ENCODE measurements at regions not wholly inside any gene's neighbourhood (a gene's known extent, or its start where the extent isn't known, plus 50 kb on each side); places are given as distances from the start of the nearest gene placed in this dataset.
"Not testable (repeated sequence)": the region's sequence is repeated elsewhere in the genome, so short reads cannot be mapped to it uniquely, and the experiment has no call there.

DNA sequence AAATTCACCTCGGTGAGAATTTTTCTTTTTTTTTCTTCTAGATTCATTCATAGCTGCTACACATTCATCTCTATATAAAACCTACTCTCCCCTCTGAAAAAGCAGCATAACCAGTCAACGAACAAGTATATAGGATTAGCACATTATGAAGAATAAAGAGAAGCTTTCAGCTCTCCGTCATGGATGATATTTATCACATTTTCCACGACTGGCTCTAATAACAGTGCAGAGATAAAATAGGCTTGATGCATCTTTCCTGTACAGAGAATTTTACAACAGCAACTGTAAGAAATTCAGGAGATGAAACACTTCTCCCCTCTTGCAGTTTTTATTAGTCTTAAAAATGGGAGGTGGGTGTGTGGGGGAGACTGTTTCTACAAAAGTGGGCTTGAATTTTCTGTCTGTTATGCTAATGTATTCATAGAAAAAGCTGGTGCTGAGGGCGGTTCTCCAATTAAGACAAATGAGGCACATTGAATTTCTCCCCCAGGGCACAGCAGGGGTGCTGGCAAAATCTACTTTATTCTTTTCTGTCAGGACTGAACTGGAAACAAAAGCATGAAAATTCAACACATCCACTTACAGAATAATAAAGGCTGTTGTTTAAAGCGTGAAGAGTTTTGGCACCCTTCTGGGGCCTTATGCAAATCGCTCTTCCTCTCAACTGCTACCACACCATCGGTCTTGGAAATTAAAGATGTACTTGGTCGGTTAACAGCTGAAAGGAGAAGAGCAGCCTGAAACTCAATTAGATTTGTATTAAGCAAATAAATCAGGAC lies 233.9 kb upstream of the ZNF608 start:
- Mint-ChIP-seq H3K4me1 (no peaks in the 10 kb centered on the region), H3K27ac (ENCODE audit: low read depth) (no peak overlapping the region), H3K36me3 (ENCODE audit: insufficient read depth) (no peaks in the 10 kb centered on the region), H3K27me3 (no peaks in the 10 kb centered on the region), H3K9me3 (peaks cover 16% of the 10 kb centered on the region), H3K4me3 (no peak overlapping the region)
- DNase-seq (ENCODE audit: low spot score in 2 of 2) (no peak), ATAC-seq (replicated peaks; ENCODE audit: extremely low read depth, poor library complexity, severe bottlenecking) (no peak)

DNA sequence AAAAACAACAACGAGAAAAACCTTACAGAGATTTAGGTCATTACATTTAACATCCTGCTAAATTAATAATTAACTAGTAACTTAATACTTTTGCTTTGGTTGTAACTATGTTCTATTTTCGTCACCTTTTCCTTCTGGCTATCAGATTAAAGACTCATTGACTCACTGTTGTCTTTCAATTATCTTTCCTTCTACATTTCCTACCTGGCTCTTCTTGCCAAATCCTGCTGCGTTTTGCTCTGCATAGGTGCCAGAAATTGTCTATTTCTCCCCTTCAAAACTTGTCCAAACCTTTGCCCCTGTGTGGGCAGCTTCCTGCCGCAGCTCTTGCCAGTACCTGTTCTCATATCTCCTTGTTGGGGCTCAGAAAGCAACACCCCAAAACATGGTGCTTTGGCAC lies 235.5 kb upstream of the ZNF608 start:
- ATAC-seq (replicated peaks; ENCODE audit: extremely low read depth, poor library complexity, severe bottlenecking) (no peak), DNase-seq (ENCODE audit: low spot score in 2 of 2) (no peak)
- Mint-ChIP-seq H3K4me1 (no peaks in the 10 kb centered on the region), H3K9me3 (peaks cover 26% of the 10 kb centered on the region), H3K36me3 (ENCODE audit: insufficient read depth) (no peaks in the 10 kb centered on the region), H3K27ac (ENCODE audit: low read depth) (no peak overlapping the region), H3K4me3 (no peak overlapping the region), H3K27me3 (no peaks in the 10 kb centered on the region)

DNA sequence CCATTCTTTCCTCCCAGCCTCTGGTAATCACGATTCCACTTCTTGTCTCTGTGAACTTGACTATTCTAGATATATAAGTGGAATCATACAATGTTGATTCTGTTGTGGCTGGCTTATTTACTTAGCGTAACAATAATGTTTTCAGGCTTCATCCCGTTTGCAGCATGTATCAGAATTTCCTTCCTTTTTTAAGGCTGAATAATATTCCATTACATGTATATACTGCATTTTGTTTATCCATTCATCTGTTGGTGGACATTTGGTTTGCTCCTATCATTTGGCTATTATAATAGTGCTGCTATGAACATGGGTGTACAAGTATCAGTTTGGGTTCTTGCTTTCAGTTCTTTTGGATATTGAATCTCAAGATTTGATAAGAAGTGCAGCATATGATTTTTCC lies 239.7 kb upstream of the ZNF608 start:
- DNase-seq (ENCODE audit: low spot score in 2 of 2) (no peak), ATAC-seq (replicated peaks; ENCODE audit: extremely low read depth, poor library complexity, severe bottlenecking) (no peak)
- H3K27ac Mint-ChIP-seq (ENCODE audit: low read depth) = no peak overlapping the region
- H3K4me3 Mint-ChIP-seq = no peak overlapping the region
- peaks cover 32% of the 10 kb centered on the region for H3K9me3 Mint-ChIP-seq
- no peaks in the 10 kb centered on the region for H3K36me3 Mint-ChIP-seq (ENCODE audit: insufficient read depth)
- no peaks in the 10 kb centered on the region for H3K4me1 Mint-ChIP-seq
- no peaks in the 10 kb centered on the region for H3K27me3 Mint-ChIP-seq

DNA sequence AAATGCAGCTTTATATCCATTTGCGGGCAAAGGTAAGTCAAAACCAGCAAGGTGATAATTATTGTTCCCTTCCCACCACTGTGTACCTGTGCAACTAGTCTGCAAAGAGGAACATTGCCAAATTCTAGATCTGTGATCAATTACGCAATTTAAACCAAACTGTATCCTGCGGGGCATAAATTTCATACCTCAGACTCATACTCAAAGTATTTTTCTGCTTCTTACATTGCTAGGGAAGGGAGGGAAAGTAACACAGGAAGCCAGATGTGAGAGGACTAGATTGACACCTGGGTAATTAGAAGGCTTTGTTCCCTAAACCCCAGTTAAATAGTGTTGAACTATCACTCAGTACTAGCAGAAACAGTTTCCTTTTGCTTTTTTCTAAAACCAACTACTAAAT lies 240.2 kb upstream of the ZNF608 start:
- no peaks in the 10 kb centered on the region for H3K36me3 Mint-ChIP-seq (ENCODE audit: insufficient read depth)
- H3K9me3 Mint-ChIP-seq = peaks cover 32% of the 10 kb centered on the region
- no peaks in the 10 kb centered on the region for H3K27me3 Mint-ChIP-seq
- no peaks in the 10 kb centered on the region for H3K4me1 Mint-ChIP-seq
- ATAC-seq (replicated peaks; ENCODE audit: extremely low read depth, poor library complexity, severe bottlenecking) (no peak), DNase-seq (ENCODE audit: low spot score in 2 of 2) (no peak)
- H3K4me3 Mint-ChIP-seq = no peak overlapping the region
- no peak overlapping the region for H3K27ac Mint-ChIP-seq (ENCODE audit: low read depth)

DNA sequence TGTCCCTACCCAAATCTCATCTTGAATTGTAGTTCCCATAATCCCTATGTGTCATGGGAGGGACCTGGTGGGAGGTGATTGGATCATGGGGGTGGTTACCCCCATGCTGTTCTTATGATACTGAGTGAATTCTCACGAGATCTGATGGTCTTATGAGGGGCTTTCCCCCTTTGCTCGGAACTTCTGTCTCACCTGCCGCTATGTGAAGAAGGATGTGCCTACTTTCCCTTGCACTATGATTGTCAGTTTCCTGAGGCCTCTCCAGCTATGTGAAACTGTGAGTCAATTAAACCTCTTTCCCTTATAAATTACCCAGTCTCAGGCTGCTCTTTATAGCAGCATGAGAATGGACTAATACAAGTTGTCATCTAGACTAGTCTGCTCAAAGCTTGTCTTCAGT lies 241.3 kb upstream of the ZNF608 start:
- H3K27ac Mint-ChIP-seq (ENCODE audit: low read depth) = not testable (repeated sequence)
- peaks cover 24% of the 10 kb centered on the region for H3K9me3 Mint-ChIP-seq

DNA sequence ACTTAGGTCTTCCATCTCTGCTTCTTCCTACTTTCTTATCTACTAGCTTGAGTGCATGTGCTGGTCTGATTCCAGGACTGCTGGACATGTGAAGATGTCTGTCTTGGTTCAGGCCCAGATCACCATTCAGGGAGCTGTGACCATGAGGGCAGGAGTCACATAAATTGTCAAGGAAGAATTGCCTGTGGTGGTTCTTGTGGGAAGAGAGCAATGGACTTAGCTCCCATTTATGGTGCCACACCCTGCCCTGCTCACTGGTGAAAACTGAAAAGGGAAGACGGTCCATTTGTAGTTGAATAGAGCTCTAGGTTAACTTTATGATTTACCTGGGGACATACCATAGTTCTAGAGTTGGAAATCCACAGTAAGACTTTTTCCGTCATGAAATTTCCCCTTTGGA lies 244.3 kb upstream of the ZNF608 start:
- Mint-ChIP-seq H3K4me3 (no peak overlapping the region), H3K27me3 (no peaks in the 10 kb centered on the region), H3K9me3 (peaks cover 15% of the 10 kb centered on the region), H3K4me1 (no peaks in the 10 kb centered on the region), H3K27ac (ENCODE audit: low read depth) (no peak overlapping the region), H3K36me3 (ENCODE audit: insufficient read depth) (no peaks in the 10 kb centered on the region)
- no peak for DNase-seq (ENCODE audit: low spot score in 2 of 2)
- ATAC-seq (replicated peaks; ENCODE audit: extremely low read depth, poor library complexity, severe bottlenecking) = no peak

More for the DNA sequence above, 241.3 kb upstream of the ZNF608 start:
- H3K36me3 Mint-ChIP-seq (ENCODE audit: insufficient read depth); H3K4me1 Mint-ChIP-seq; ATAC-seq (replicated peaks; ENCODE audit: extremely low read depth, poor library complexity, severe bottlenecking); H3K27me3 Mint-ChIP-seq; H3K4me3 Mint-ChIP-seq; DNase-seq (ENCODE audit: low spot score in 2 of 2): not testable (repeated sequence)

DNA sequence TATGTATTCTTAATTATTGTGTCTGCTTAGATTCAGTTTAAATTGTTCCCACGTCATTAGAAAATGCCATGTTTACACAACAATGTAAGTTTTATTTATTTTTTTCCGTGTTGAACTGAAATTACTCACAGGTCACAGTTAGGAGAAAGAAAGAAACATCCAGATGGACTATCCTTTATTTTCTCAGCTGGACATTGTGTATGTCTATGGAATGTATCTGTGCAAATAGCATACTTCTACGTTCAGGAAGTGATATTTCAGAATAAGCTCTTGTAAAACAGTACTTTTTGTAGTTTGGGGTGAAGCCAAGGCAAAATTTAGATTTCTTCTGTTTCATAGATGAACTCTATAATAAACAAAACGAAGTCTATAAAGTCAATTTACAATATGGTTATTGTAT lies 249.0 kb upstream of the ZNF608 start:
- ATAC-seq (replicated peaks; ENCODE audit: extremely low read depth, poor library complexity, severe bottlenecking) (no peak), DNase-seq (ENCODE audit: low spot score in 2 of 2) (no peak)
- no peaks in the 10 kb centered on the region for H3K36me3 Mint-ChIP-seq (ENCODE audit: insufficient read depth)
- H3K27ac Mint-ChIP-seq (ENCODE audit: low read depth) = no peak overlapping the region
- H3K9me3 Mint-ChIP-seq = no peaks in the 10 kb centered on the region
- H3K27me3 Mint-ChIP-seq = no peaks in the 10 kb centered on the region
- no peak overlapping the region for H3K4me3 Mint-ChIP-seq
- no peaks in the 10 kb centered on the region for H3K4me1 Mint-ChIP-seq

DNA sequence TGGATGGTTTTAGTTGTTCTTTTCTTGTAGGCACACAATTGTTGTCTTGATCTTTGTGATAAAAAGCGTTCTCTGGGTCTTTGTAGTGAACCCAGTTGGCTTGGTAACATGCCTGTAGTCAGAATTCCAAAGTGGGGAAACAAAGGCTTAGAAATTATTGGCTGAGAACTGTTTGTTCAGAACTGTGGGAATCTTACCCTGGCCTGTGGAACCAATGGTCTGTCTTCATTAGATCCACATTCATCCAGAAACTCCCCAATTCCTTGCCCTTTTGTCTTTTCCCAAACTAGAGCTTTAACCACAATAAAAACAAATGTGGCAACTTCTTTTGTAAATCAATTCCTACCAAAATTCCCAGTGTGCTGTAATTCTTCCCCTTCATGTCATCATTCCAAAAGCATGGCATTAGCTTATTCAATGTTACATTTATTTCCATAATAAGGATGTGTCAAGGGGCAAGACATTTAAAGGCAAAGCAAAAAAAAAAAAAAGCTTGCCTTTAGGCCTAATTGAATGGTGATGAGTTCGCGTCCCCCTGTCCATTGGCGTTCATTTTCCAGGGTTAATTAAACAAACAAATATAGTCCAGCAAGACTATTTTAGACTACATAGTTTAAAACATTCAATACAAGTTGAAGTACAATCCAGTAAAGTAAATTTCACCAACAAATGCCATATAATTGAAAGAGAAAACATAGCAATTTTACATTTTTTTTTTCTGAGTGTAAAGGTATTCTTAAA lies 249.8 kb upstream of the ZNF608 start:
- H3K9me3 Mint-ChIP-seq = peaks cover 3% of the 10 kb centered on the region
- ATAC-seq (replicated peaks; ENCODE audit: extremely low read depth, poor library complexity, severe bottlenecking) = no peak
- H3K27ac Mint-ChIP-seq (ENCODE audit: low read depth) = no peak overlapping the region
- H3K27me3 Mint-ChIP-seq = no peaks in the 10 kb centered on the region
- no peaks in the 10 kb centered on the region for H3K4me1 Mint-ChIP-seq
- no peaks in the 10 kb centered on the region for H3K36me3 Mint-ChIP-seq (ENCODE audit: insufficient read depth)
- no peak for DNase-seq (ENCODE audit: low spot score in 2 of 2)
- no peak overlapping the region for H3K4me3 Mint-ChIP-seq

DNA sequence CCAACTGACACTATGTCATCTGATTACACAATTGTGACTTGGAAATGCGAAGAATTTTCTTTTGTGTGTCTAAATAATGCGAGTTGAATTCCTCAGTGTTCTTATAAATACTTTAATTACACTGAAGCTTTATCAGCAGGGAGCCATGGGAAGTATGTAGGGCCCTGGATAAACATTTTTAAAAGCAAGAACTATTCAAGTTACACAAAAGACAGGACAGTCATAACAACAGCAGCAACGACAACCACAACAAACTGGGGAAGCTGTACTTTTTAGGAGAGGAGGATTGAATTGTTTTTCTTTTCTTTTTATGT lies 250.3 kb upstream of the ZNF608 start:
- Mint-ChIP-seq H3K4me3 (no peak overlapping the region), H3K36me3 (ENCODE audit: insufficient read depth) (no peaks in the 10 kb centered on the region), H3K27ac (ENCODE audit: low read depth) (no peak overlapping the region), H3K27me3 (no peaks in the 10 kb centered on the region), H3K4me1 (no peaks in the 10 kb centered on the region), H3K9me3 (peaks cover 6% of the 10 kb centered on the region)
- DNase-seq (ENCODE audit: low spot score in 2 of 2) (no peak), ATAC-seq (replicated peaks; ENCODE audit: extremely low read depth, poor library complexity, severe bottlenecking) (no peak)

DNA sequence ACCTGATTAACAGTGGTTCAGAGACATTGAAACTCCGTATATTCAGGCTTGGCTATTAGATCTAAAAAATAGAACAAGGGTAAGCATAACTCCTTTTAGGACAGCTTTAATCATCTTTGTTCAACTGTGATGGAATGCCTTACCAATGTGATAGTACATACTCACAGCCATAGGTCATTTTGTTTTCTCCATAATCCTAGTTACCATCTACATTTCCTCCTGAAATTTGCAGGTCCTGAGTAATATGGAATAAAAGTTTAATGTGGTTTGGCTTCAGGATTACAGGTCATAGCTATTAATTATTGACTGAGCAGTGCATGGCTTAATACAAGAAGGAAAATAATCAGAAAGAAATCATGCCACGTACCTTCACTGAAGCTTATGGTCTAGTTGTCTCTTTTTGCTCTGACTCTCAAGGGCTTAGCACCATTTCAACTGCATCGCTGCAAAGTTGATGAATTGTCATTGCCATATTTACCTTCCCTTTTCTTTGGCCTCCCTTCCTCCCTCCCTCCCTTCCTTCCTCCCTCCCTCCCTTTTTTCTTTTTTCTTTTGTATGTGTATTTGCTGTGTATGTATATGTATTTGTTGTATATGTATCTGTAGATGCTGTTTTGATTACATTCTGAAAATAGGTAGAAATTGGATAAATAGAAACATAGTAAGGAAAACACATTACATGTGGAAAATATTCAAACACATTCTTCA lies 250.9 kb upstream of the ZNF608 start:
- Mint-ChIP-seq H3K9me3 (peaks cover 10% of the 10 kb centered on the region), H3K36me3 (ENCODE audit: insufficient read depth) (no peaks in the 10 kb centered on the region), H3K4me1 (no peaks in the 10 kb centered on the region), H3K4me3 (no peak overlapping the region), H3K27me3 (no peaks in the 10 kb centered on the region), H3K27ac (ENCODE audit: low read depth) (no peak overlapping the region)
- ATAC-seq (replicated peaks; ENCODE audit: extremely low read depth, poor library complexity, severe bottlenecking) (no peak), DNase-seq (ENCODE audit: low spot score in 2 of 2) (no peak)

DNA sequence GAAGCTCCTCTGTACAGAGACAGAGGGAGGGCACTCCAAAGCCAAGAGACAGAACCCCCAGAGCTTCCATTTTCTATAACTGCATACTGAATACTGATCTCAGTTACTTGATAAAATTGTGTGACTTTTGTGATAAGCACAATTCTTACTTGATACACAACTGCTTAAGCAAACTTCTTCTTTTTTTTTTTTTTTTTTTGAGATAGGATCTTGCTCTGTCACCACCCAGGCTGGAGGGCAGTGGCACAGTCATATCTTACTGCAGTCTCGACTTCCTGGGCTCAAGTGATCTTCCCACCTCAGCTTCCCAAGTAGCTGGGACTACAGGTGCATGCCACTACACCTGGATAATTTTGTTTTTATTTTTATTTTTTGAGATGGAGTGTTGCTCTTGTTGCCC lies 252.1 kb upstream of the ZNF608 start:
- H3K9me3 Mint-ChIP-seq = peaks cover 12% of the 10 kb centered on the region
- H3K36me3 Mint-ChIP-seq (ENCODE audit: insufficient read depth) = no peaks in the 10 kb centered on the region
- no peak for ATAC-seq (replicated peaks; ENCODE audit: extremely low read depth, poor library complexity, severe bottlenecking)
- no peak overlapping the region for H3K4me3 Mint-ChIP-seq
- no peak for DNase-seq (ENCODE audit: low spot score in 2 of 2)
- H3K4me1 Mint-ChIP-seq = no peaks in the 10 kb centered on the region
- no peak overlapping the region for H3K27ac Mint-ChIP-seq (ENCODE audit: low read depth)
- H3K27me3 Mint-ChIP-seq = no peaks in the 10 kb centered on the region

DNA sequence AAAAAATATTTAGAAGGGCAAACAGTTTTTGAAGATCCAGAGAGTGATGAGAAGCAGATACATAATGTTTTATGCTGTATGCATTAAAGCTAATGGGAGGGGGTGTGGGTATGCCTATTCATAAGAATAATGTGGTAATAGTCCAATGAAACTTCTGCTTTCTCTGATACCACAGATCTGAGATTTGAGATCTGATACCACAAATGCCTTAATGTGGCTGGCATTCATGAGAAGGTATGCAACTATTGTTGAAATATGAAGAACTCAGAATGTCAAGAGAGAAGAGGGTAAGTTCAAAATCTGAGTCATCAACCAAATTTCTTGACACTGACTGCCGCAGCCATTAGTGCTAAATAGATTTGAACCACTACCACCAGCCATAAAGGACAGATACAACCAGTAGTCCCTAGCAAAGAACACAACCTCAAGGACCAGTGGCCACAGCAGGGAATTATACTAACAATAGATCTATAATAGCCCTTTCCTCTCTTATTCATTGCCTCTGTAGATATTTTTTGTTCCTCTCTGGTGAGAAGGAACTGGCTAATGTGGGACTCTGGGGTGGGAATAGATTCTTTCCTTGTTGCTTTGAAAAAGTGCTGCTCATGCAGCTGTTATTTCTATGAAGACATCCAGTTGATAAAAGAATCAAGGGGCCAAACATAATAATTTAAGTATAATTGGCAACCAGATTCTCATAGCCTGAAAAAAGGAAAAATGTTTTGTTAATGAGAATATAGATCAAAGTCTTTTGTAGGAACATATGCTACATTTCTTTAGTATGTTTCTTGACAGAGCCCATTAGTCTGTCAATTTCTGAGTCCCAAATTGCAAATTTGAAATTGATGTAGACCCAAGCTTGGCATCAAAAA lies 256.5 kb upstream of the ZNF608 start:
- Mint-ChIP-seq H3K27me3 (no peaks in the 10 kb centered on the region), H3K36me3 (ENCODE audit: insufficient read depth) (no peaks in the 10 kb centered on the region), H3K4me1 (no peaks in the 10 kb centered on the region), H3K27ac (ENCODE audit: low read depth) (no peak overlapping the region), H3K4me3 (no peak overlapping the region), H3K9me3 (peaks cover 12% of the 10 kb centered on the region)
- DNase-seq (ENCODE audit: low spot score in 2 of 2) (no peak), ATAC-seq (replicated peaks; ENCODE audit: extremely low read depth, poor library complexity, severe bottlenecking) (no peak)
